Chondrocyte (in vitro differentiated cells): ENCODE measurements at regions not wholly inside any gene's neighbourhood (a gene's known extent, or its start where the extent isn't known, plus 50 kb on each side); places are given as distances from the start of the nearest gene placed in this dataset.
"Not testable (repeated sequence)": the region's sequence is repeated elsewhere in the genome, so short reads cannot be mapped to it uniquely, and the experiment has no call there.

Experiments
- DNase-seq: peaks from one replicate; pipeline ENCODE4 v3.0.0; 2021; ENCODE audit warnings: mixed read lengths, low spot score
- H3K27ac Mint-ChIP-seq: one replicate; pipeline ENCODE4 v1.8.0; 2021; ENCODE audit warnings: mild to moderate bottlenecking, moderate library complexity, mixed read lengths; ENCODE audit not compliant: unreplicated experiment
- H3K27me3 Mint-ChIP-seq: 2 replicates; pipeline ENCODE4 v1.8.0; 2021; ENCODE audit warnings: low read depth, mixed read lengths
- H3K36me3 Mint-ChIP-seq: 2 replicates; pipeline ENCODE4 v1.8.0; 2021; ENCODE audit warnings: low read depth, mixed read lengths
- H3K4me1 Mint-ChIP-seq: 2 replicates; pipeline ENCODE4 v1.8.0; 2021; ENCODE audit warnings: low read depth, mild to moderate bottlenecking, mixed read lengths
- H3K4me3 Mint-ChIP-seq: one replicate; pipeline ENCODE4 v1.8.0; 2021; ENCODE audit warnings: mild to moderate bottlenecking, moderate library complexity, mixed read lengths; ENCODE audit not compliant: unreplicated experiment
- H3K9me3 Mint-ChIP-seq: 2 replicates; pipeline ENCODE4 v1.8.0; 2021; ENCODE audit warnings: low read depth, mixed read lengths
- TF ChIP-seq, protein P1 (sequence below): fragments of 200-600 bp; sonication (generic); IDR thresholded peaks from 2 replicates; pipeline ENCODE4 v1.5.0; 2021; ENCODE audit warnings: antibody characterized with exemption, mild to moderate bottlenecking, moderate library complexity

DNA sequence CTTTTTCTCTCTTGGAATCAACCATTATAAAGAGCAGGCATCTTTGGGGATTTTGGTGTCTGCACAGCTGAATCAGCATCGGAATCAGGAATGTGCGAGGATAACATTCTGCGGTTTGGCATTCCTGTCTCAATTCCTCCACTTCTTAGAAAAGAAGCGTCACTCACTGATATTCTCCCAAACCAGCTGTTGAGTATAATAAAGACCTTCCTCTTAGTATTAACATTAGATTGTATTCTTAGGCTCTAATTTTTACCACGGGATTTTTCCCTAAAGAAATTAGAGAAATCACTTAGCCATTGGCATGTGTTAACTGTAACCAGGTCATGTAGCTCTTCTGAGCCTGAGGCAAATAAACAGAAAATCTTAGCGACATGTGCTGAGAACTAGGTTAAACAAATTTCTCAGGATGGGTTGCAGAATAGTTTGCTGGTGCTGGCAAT, 128.7 kb downstream of the TMX1 start:
- Mint-ChIP-seq H3K9me3 (peaks cover 5% of the 10 kb centered on the region), H3K36me3 (no peaks in the 10 kb centered on the region), H3K4me3 (no peak overlapping the region), H3K27ac (peak overlapping the region; percentile 89), H3K4me1 (peaks cover 13% of the 10 kb centered on the region), H3K27me3 (no peaks in the 10 kb centered on the region)
- TF ChIP-seq, protein P1, sequence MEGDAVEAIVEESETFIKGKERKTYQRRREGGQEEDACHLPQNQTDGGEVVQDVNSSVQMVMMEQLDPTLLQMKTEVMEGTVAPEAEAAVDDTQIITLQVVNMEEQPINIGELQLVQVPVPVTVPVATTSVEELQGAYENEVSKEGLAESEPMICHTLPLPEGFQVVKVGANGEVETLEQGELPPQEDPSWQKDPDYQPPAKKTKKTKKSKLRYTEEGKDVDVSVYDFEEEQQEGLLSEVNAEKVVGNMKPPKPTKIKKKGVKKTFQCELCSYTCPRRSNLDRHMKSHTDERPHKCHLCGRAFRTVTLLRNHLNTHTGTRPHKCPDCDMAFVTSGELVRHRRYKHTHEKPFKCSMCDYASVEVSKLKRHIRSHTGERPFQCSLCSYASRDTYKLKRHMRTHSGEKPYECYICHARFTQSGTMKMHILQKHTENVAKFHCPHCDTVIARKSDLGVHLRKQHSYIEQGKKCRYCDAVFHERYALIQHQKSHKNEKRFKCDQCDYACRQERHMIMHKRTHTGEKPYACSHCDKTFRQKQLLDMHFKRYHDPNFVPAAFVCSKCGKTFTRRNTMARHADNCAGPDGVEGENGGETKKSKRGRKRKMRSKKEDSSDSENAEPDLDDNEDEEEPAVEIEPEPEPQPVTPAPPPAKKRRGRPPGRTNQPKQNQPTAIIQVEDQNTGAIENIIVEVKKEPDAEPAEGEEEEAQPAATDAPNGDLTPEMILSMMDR, result no peak
- DNase-seq, result no peak

DNA sequence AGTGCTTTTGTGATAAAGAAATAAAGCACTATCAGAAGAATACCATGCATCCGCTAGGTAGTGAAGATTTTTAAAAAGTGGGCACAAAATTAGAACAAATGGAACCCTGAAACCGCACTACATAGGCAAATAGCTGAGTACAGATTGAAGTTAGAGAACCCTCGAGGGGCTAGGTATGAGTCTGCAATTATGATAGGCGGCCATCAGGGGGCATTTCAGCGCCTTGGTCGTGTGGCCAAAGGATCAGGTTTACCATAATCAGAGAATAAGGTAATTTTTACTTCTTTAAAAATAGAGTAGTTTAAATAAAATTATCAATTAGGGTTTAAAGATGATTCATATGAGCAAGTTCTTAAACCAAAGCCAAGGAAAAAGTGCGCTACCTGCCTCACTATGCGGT, 129.8 kb downstream of the TMX1 start:
- DNase-seq, result no peak
- H3K4me1 Mint-ChIP-seq, result peaks cover 13% of the 10 kb centered on the region
- H3K27me3 Mint-ChIP-seq, result no peaks in the 10 kb centered on the region
- H3K36me3 Mint-ChIP-seq, result no peaks in the 10 kb centered on the region
- TF ChIP-seq, protein P1, result peak; percentile 59
- H3K9me3 Mint-ChIP-seq, result peaks cover 5% of the 10 kb centered on the region
- no peak overlapping the region for H3K4me3 Mint-ChIP-seq
- H3K27ac Mint-ChIP-seq, result peak overlapping the region; percentile 89

DNA sequence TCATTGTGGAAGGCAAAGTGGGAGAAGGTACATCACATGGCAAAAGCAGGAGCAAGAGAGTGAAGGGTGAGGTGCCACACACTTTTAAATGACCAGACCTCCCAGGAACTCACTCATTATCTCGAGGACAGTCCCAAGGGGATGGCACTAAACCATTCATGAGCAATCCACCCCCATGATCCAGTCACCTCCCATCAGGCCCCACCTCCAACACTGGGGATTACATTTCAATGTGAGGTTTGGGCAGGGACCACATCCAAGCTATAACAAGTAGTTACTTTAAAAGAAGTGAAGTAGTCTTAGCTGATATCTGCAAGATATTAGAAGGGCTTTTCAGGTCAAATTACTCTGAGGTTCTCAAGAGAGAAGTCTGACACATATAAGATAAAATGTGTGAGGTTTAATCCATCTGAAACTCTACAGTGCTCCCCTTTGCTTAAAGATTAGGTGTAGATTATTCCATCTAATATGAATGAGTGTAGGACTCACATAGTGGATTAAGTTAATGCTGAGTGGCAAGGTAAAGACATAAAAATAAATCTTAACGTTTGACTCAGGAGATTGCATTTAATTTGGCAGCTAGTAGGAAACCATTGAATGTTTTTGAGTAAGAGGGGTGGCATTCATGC, 130.8 kb downstream of the TMX1 start:
- peaks cover 13% of the 10 kb centered on the region for H3K4me1 Mint-ChIP-seq
- DNase-seq, result no peak
- no peaks in the 10 kb centered on the region for H3K36me3 Mint-ChIP-seq
- H3K27me3 Mint-ChIP-seq, result no peaks in the 10 kb centered on the region
- no peak overlapping the region for H3K4me3 Mint-ChIP-seq
- no peak overlapping the region for H3K27ac Mint-ChIP-seq
- peaks cover 5% of the 10 kb centered on the region for H3K9me3 Mint-ChIP-seq
- TF ChIP-seq, protein P1, result no peak

DNA sequence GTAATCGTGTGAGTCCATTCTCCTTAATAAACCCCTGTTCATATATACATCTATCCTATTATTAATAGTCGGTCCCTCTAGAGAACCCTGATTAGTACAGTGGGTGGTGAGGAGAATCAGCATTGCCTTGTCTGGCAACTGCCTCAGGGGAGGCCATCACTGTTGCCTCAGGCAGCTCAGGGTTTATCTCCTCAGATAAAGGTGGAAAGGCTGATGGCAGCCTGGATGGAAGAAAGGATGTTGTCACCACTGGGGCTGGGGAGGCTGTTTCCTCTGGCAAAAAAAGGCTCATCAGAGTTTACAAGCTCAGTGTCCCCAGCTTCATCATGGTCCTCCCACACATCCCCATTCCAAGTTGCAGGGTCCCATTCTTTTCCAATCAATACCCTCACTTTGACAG, 137.1 kb downstream of the TMX1 start:
- not testable (repeated sequence) for H3K27ac Mint-ChIP-seq, H3K9me3 Mint-ChIP-seq, DNase-seq, H3K36me3 Mint-ChIP-seq, H3K4me1 Mint-ChIP-seq, H3K4me3 Mint-ChIP-seq, H3K27me3 Mint-ChIP-seq

DNA sequence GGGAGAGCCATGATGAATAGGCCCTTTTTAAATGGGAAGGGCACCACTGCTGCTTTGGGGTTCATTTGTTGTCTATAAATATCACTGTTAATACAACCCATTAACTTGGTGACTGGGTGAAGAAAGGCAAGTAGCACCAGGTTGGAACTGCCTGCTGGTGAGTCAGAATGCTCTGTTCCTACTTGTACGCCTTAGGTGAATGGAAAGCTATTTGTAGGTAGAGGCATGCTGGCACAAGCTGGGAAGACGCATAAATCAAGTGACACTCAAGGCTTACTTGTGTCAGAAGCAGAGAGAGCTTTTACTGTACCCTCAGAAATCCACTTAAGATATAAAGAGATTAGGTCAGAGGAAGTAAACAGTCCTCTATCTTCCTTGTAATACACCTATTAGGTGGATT, 142.5 kb downstream of the TMX1 start:
- DNase-seq, result no peak
- Mint-ChIP-seq H3K36me3 (no peaks in the 10 kb centered on the region), H3K4me1 (peaks cover 21% of the 10 kb centered on the region), H3K4me3 (no peak overlapping the region), H3K27me3 (no peaks in the 10 kb centered on the region), H3K9me3 (no peaks in the 10 kb centered on the region), H3K27ac (no peak overlapping the region)
- TF ChIP-seq, protein P1, result no peak

DNA sequence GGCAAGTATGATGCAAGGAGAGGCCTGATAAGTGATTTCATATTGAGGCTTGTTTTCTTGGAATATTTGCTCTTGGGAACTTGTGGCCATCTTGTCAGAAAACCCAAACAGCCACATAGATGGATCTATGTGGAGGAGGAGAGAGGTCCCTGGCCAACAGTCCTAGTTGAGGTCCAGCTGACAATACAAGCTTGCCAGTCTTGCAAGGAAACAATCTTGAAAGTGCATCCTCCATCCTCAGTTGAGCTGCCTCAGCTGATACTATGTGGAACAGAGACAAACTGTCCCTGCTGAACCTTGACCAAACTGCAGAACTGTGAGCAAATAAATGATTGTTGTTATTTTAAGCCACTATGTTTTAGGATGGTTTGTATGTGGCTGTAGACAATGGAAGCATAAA, 146.4 kb downstream of the TMX1 start:
- Mint-ChIP-seq H3K9me3 (no peaks in the 10 kb centered on the region), H3K27ac (no peak overlapping the region), H3K27me3 (no peaks in the 10 kb centered on the region), H3K4me1 (peaks cover 21% of the 10 kb centered on the region), H3K36me3 (no peaks in the 10 kb centered on the region), H3K4me3 (no peak overlapping the region)
- DNase-seq, result no peak
- TF ChIP-seq, protein P1, result no peak
